ENCODE measurements at regions not wholly inside any gene's neighbourhood (a gene's known extent, or its start where the extent isn't known, plus 50 kb on each side); places are given as distances from the start of the nearest gene placed in this dataset.

DNA sequence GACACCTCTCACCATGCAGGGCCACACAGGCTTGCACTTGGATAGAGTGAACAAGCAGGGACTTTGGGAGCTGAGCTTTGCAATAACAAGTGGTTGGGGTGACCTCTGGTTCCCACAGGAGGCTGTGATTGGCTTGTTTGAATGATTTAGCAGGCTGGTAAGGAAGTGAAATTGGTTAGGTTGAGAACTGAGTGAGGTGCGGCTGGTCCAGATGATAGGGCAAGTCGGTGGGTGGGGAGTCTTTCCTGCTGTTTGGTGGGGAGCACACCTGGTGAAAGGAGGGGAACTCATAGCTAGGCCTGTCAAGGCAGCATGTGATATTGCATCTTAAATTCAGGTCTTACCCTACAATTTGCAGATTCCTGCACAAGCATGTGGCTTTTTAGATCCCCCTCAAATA lies 794.6 kb upstream of the ZNF608 start:
- H3K9me3 Mint-ChIP-seq (ENCODE audit: low read depth), result peaks cover 4% of the 10 kb centered on the region
- H3K4me1 Mint-ChIP-seq, result no peaks in the 10 kb centered on the region
- no peaks in the 10 kb centered on the region for H3K27me3 Mint-ChIP-seq
- ATAC-seq, result no peak
- CTCF ChIA-PET, result no interaction called here
- DNase-seq, result no peak
- no peaks in the 10 kb centered on the region for H3K36me3 Mint-ChIP-seq
- H3K4me3 Mint-ChIP-seq, result no peak overlapping the region
- H3K27ac Mint-ChIP-seq, result no peak overlapping the region

DNA sequence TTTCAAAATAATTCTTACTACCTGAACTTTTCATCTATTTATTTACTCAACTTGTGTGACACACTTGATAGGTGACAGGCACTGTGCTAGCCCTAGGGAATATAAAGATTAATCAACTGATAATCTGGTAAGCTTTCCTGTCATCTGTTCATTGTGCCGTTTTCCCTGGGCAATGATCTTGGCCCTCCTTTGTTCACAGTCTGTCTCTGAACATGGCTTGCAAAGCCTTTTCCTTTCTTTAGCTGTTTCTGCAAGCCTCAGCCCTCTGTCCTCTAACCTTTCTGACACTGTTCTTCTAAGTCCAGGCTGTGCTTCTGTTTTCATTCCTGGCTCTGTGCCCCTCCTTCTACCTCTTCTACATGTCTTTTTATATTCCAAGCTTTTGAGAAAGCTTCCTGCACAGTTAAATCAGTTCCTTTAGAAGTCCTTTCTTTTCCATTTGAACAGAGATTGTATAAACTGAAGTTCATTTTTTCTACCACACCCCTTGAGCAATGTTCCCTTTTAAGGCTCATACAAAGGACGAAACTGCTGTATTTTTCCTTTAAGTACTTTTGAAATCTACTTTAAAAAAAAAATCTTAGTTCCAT lies 803.0 kb upstream of the ZNF608 start:
- Mint-ChIP-seq H3K4me3 (no peak overlapping the region), H3K4me1 (no peaks in the 10 kb centered on the region), H3K27ac (no peak overlapping the region), H3K27me3 (no peaks in the 10 kb centered on the region), H3K9me3 (ENCODE audit: low read depth) (peaks cover 12% of the 10 kb centered on the region), H3K36me3 (no peaks in the 10 kb centered on the region)
- CTCF ChIA-PET, result no interaction called here
- DNase-seq, result no peak
- no peak for ATAC-seq

DNA sequence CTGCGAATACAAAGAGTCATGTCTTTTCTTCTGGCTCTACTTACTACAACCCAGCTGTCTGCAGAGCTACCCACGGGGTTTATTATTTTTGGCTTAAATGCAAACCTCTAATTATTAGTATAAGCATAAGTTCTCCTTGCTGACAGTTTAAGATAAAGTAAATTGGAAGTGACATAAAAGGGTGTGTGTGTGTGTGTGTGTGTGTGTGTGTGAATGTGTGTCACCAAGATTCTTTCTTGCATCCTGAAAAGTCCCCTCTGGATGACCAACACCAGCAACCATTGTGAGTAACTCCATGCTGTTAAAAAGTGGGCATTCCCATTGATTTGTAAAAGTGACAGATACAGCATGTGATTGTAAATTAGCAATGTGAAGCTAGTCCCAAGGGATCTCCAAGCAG lies 803.8 kb upstream of the ZNF608 start:
- H3K27me3 Mint-ChIP-seq, result no peaks in the 10 kb centered on the region
- no peak for ATAC-seq
- no peaks in the 10 kb centered on the region for H3K4me1 Mint-ChIP-seq
- DNase-seq, result no peak
- no peaks in the 10 kb centered on the region for H3K36me3 Mint-ChIP-seq
- peaks cover 12% of the 10 kb centered on the region for H3K9me3 Mint-ChIP-seq (ENCODE audit: low read depth)
- H3K4me3 Mint-ChIP-seq, result no peak overlapping the region
- CTCF ChIA-PET, result no interaction called here
- no peak overlapping the region for H3K27ac Mint-ChIP-seq

DNA sequence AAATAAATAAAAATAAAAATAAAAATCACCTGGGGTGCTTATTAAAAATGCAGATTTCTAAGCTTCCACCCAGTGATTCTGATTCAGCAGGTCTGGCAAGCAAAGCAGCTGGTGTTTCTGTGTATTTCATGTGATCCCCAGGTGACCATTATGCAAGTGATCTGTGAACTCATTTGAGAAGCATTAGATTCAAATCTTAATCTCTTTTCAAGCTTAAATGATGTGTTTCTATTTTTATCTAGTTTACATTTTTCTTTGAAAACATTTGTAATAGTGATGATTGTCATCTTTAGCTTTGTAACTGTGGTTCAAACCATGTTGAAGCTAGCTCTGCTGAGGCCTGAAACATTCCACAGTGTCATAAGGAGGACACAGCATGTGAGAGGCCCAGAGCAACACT lies 804.8 kb upstream of the ZNF608 start:
- no peaks in the 10 kb centered on the region for H3K4me1 Mint-ChIP-seq
- no peaks in the 10 kb centered on the region for H3K36me3 Mint-ChIP-seq
- peaks cover 15% of the 10 kb centered on the region for H3K9me3 Mint-ChIP-seq (ENCODE audit: low read depth)
- no peak for ATAC-seq
- no peaks in the 10 kb centered on the region for H3K27me3 Mint-ChIP-seq
- H3K4me3 Mint-ChIP-seq, result no peak overlapping the region
- H3K27ac Mint-ChIP-seq, result no peak overlapping the region
- DNase-seq, result no peak
- CTCF ChIA-PET, result interaction anchor here (0.6 kb wide), 1 partner anchor 908 kb away, joined by 3 read pairs; no protein-coding TSS in a partner anchor

DNA sequence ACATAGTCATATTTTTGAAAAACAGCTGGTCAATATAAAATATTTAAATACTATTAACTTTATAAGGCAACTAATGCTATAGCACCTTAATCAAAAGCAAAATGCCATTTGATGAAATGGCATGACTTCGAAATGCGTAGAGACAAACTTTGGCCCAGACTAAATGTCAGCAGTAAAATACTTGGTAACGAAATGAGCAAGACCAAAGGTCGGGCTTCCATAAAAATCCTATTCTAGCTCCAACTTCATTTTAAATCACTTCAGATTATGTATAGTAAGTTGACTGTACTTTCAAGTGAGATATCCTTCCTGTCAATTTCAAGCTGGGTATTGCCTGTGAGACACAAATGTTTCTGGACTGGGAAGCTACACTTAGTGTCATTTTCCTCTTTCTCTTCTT lies 805.4 kb upstream of the ZNF608 start:
- no peak overlapping the region for H3K27ac Mint-ChIP-seq
- CTCF ChIA-PET, result interaction anchor here (0.6 kb wide), 1 partner anchor 908 kb away, joined by 3 read pairs; no protein-coding TSS in a partner anchor
- no peak for ATAC-seq

DNA sequence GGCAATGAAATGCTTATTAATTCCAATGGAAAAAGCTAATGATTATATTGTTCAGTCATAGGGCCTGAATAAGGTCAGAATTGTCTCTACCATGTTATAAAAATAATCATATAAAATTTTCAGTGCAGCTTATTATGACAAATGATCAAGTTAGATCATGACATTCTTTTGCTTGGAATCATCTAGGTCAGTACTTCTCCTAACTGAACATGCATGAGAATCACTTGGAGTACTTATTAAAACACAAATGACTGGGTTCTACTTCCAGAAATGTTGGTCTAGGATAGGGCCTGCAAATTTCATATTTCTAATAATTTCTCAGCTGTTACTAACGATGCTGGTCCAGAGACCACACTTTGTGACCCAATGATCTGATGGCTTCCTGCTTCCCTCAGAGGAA lies 806.0 kb upstream of the ZNF608 start:
- no peak overlapping the region for H3K27ac Mint-ChIP-seq
- H3K27me3 Mint-ChIP-seq, result no peaks in the 10 kb centered on the region
- CTCF ChIA-PET, result no interaction called here
- H3K4me1 Mint-ChIP-seq, result no peaks in the 10 kb centered on the region
- no peaks in the 10 kb centered on the region for H3K36me3 Mint-ChIP-seq
- DNase-seq (no peak), ATAC-seq (no peak)
- no peak overlapping the region for H3K4me3 Mint-ChIP-seq
- H3K9me3 Mint-ChIP-seq (ENCODE audit: low read depth), result peaks cover 15% of the 10 kb centered on the region

More for the DNA sequence above, 805.4 kb upstream of the ZNF608 start:
- Mint-ChIP-seq H3K4me3 (no peak overlapping the region), H3K4me1 (no peaks in the 10 kb centered on the region), H3K36me3 (no peaks in the 10 kb centered on the region), H3K9me3 (ENCODE audit: low read depth) (peaks cover 15% of the 10 kb centered on the region), H3K27me3 (no peaks in the 10 kb centered on the region)
- DNase-seq, result no peak

DNA sequence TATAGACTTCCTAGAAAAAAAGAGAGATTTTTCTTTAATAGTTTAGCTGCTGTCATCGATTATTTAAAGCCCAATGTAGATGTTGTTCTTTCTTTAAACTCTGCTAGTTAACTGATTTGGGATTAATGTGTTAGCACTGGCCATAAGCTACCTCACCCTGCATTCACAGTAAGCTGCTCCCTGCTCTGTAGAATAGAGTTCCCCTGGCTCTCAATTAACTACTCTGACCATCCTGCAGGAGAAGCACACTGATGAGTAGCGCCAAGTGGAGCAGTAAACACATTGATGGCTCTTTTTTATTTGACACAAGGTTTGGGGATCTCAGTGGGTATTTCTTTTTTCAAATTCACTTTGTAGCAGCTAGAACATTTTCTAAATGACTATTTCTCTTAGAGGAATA lies 807.9 kb upstream of the ZNF608 start:
- ATAC-seq (no peak), DNase-seq (no peak)
- peaks cover 12% of the 10 kb centered on the region for H3K9me3 Mint-ChIP-seq (ENCODE audit: low read depth)
- CTCF ChIA-PET, result no interaction called here
- no peak overlapping the region for H3K27ac Mint-ChIP-seq
- H3K4me3 Mint-ChIP-seq, result no peak overlapping the region
- no peaks in the 10 kb centered on the region for H3K4me1 Mint-ChIP-seq
- H3K36me3 Mint-ChIP-seq, result no peaks in the 10 kb centered on the region
- H3K27me3 Mint-ChIP-seq, result no peaks in the 10 kb centered on the region

DNA sequence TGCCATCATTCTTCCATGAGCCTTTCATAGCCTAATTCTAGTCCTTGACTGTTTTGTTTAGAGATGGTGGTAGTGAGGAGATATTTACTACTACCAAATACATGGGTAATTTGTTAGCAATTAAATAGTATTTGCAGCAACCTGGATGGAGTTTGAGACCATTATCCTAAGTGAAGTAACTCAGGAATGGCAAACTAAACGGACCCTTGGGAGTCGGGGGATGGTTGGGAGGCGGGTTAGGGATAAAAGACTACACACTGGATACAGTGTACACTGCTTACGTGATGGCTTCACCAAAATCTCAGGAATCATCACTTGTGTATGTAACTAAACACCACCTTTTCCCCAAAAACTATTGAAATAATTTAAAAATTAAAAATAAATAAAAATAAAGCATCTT lies 809.2 kb upstream of the ZNF608 start:
- Mint-ChIP-seq H3K9me3 (ENCODE audit: low read depth) (peaks cover 10% of the 10 kb centered on the region), H3K27ac (no peak overlapping the region)

DNA sequence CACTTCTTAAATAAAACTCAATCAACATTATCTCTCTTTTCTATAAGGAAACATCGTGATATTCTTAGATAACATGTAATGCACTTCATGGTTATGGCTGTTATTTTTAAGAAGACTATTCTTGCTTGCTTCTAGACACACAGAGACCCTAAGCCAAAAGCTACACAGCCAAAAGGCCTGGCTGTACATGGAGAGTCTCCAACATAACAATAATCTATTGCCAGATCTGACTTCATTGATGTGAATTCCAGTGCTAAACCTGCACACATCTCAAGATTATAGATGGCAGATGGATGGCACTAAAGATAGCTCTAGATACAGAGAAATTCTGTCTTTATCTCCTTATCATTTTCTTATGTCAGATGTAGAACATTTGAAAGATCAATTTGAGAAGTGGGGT lies 811.6 kb upstream of the ZNF608 start:
- ATAC-seq (no peak), DNase-seq (no peak)
- Mint-ChIP-seq H3K4me1 (no peaks in the 10 kb centered on the region), H3K27me3 (no peaks in the 10 kb centered on the region), H3K4me3 (no peak overlapping the region), H3K27ac (no peak overlapping the region), H3K36me3 (no peaks in the 10 kb centered on the region), H3K9me3 (ENCODE audit: low read depth) (peaks cover 5% of the 10 kb centered on the region)
- CTCF ChIA-PET, result no interaction called here

More for the DNA sequence above, 809.2 kb upstream of the ZNF608 start:
- ATAC-seq, result no peak
- DNase-seq, result no peak
- Mint-ChIP-seq H3K4me3 (no peak overlapping the region), H3K27me3 (no peaks in the 10 kb centered on the region), H3K36me3 (no peaks in the 10 kb centered on the region), H3K4me1 (no peaks in the 10 kb centered on the region)
- CTCF ChIA-PET, result no interaction called here

DNA sequence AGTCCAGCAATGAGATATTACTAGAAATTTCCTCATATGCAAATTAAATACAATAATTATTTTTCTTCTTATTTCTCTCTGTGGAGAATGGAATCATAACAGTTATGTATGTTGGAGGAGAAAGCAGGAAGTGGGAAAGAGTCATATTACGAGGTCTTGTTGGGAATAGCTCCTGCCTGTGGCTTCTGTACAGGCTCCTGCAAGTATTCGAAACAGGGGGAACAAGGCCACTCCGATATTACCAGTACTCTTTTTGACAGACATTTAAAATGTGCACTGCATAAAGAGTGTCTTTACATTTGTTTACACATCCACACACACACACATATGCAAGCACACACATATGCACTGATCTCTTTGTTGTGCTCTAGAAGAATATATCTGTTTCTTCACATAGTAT lies 812.0 kb upstream of the ZNF608 start:
- ATAC-seq (no peak), DNase-seq (no peak)
- H3K27me3 Mint-ChIP-seq, result no peaks in the 10 kb centered on the region
- H3K9me3 Mint-ChIP-seq (ENCODE audit: low read depth), result peaks cover 3% of the 10 kb centered on the region
- H3K4me3 Mint-ChIP-seq, result no peak overlapping the region
- CTCF ChIA-PET, result no interaction called here
- no peaks in the 10 kb centered on the region for H3K36me3 Mint-ChIP-seq
- no peaks in the 10 kb centered on the region for H3K4me1 Mint-ChIP-seq
- H3K27ac Mint-ChIP-seq, result no peak overlapping the region

DNA sequence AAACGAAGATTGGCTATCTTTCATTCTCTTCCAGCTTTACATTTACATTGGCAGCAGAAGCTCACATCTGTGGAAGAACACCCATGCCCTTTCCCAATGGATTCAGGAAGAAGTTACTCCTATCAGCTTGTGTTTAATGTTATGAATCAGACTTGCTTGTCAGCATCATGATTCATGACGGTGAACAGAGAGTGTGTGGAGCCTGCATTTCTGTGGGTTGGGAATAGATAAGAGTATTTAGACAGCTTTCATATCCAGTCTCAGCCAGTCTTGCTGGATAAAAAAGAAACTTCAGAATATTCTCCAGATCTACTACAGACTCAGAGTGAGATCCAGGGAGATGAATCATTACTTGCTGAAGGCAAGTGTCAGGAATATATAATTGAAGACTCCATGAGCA lies 812.9 kb upstream of the ZNF608 start:
- no peaks in the 10 kb centered on the region for H3K36me3 Mint-ChIP-seq
- CTCF ChIA-PET, result no interaction called here
- no peaks in the 10 kb centered on the region for H3K4me1 Mint-ChIP-seq
- H3K4me3 Mint-ChIP-seq, result no peak overlapping the region
- H3K9me3 Mint-ChIP-seq (ENCODE audit: low read depth), result peaks cover 3% of the 10 kb centered on the region
- H3K27me3 Mint-ChIP-seq, result no peaks in the 10 kb centered on the region
- ATAC-seq (no peak), DNase-seq (no peak)
- no peak overlapping the region for H3K27ac Mint-ChIP-seq

DNA sequence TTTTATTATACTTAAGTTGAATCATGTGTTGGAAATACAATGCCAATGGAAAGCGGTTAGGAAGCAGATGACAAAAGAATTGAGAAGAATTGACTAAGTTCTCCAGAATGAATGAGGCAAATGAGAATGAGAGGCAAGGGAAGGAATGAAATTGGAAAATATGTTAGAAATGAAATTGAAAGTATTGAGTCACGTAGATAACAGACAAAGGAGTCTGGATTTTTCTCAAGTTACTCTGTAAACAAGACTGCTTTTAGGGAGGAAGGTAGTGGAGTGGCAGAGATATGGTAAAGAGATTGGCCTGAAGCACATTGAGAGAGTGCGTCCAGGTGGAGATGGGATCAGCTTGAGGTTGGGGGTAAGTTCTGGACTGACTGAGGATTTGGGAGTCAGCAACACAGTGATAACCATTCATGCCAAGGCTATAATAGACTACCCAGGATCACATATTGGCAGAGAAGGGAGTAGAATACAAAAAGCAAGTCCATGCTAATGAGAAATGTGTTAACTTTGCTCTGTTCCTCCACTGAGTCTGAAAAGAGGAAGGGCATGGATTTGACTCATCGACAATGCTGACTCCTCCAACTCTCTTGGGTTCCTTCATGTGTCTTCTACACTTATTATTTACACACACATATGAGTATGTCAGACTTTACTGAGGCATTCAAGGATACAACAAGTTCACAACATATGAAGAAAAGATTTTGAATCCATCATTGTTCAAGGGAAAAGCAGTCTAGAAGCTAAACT lies 814.2 kb upstream of the ZNF608 start:
- CTCF ChIA-PET, result no interaction called here
- ATAC-seq, result no peak
- no peaks in the 10 kb centered on the region for H3K36me3 Mint-ChIP-seq
- no peak overlapping the region for H3K4me3 Mint-ChIP-seq
- DNase-seq, result no peak
- no peak overlapping the region for H3K27ac Mint-ChIP-seq
- H3K4me1 Mint-ChIP-seq, result no peaks in the 10 kb centered on the region
- H3K27me3 Mint-ChIP-seq, result no peaks in the 10 kb centered on the region
- H3K9me3 Mint-ChIP-seq (ENCODE audit: low read depth), result peaks cover 5% of the 10 kb centered on the region

DNA sequence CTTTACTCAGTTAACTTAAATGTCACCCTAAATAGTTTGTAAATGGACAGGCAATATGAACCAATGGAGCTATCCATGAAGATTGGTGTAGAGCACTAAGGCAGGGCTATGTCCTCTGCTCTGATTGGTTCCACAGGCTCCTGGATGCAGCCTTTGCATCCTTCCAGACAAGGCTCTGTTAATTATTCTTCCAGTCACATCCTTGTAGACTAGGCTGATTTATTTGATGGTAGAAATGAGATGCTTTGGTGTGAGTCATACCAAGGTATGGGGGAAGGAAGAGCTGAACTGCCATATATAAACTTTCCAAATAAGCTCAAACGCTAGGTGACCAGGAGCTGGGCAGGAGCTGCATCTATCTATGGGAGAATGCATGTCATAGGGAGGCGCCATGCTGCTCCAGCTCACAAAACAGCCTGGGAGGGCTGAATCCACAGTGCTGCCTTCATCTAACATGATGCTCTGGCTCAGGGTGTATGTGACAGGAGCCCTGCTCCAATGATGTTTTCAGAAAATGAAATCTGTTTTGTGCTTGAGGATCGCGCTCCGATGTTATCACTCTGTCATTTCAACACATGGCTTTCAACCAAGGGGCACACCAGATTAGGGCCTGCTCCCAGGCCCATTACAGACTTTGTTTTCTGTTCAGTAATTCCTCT lies 818.0 kb upstream of the ZNF608 start:
- ATAC-seq (no peak), DNase-seq (no peak)
- no peaks in the 10 kb centered on the region for H3K4me1 Mint-ChIP-seq
- CTCF ChIA-PET, result no interaction called here
- H3K27me3 Mint-ChIP-seq, result no peaks in the 10 kb centered on the region
- peaks cover 8% of the 10 kb centered on the region for H3K9me3 Mint-ChIP-seq (ENCODE audit: low read depth)
- H3K27ac Mint-ChIP-seq, result no peak overlapping the region
- H3K4me3 Mint-ChIP-seq, result no peak overlapping the region
- no peaks in the 10 kb centered on the region for H3K36me3 Mint-ChIP-seq

DNA sequence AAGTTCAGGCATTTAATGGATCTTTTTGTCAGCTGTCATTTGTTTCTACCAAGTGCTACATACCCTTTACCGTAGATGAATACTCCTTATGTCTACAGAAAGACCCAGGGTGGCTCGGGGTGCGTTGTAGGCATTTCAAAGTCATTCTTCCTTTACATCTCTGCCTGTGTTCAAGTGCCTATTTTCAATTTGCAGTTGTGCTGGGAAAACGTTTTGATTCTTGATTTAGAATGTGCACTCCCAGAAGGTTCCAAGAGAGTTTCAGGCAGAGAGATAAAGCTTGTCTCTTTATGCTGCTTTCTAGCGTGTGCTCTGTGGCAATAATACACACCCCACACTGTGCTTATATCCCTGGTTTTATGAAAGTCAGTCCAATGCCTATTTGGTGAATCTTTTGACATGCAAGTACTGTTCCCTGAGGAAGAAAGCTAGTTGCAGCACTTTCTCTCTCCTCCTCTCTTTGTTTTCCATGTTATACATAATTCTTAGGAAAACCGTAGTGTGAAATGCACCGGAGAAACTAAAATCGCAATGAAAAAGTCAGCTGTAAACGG lies 828.1 kb upstream of the ZNF608 start:
- Mint-ChIP-seq H3K36me3 (no peaks in the 10 kb centered on the region), H3K9me3 (ENCODE audit: low read depth) (peaks cover 9% of the 10 kb centered on the region), H3K27me3 (no peaks in the 10 kb centered on the region), H3K4me1 (no peaks in the 10 kb centered on the region), H3K27ac (no peak overlapping the region), H3K4me3 (no peak overlapping the region)
- DNase-seq, result no peak
- ATAC-seq, result no peak
- CTCF ChIA-PET, result no interaction called here

Measured in activated CD8-positive, alpha-beta memory T cell treated with anti-CD3 and anti-CD28 coated beads, Interleukin-2, amount 10 ng/mL, durations not matched to agents 7 days and 5 days (primary cell).